Trophoblast cell (in vitro differentiated cells and primary cell): ENCODE measurements at regions not wholly inside any gene's neighbourhood (a gene's known extent, or its start where the extent isn't known, plus 50 kb on each side); places are given as distances from the start of the nearest gene placed in this dataset.
A peak's percentile ranks its signal among the peaks of the same experiment; 100 is the strongest.

Source experiments
- DNase-seq, 2 donors: peaks; one replicate each; pipeline ENCODE4 v3.0.0-alpha.2; 2016
- H2AFZ ChIP-seq: 2 replicates; pipeline ENCODE4 v1.6.1; 2013; ENCODE audit warnings: low read length, moderate library complexity, mild to moderate bottlenecking; ENCODE audit not compliant: insufficient read depth, poor library complexity
- H2AK5ac ChIP-seq: 2 replicates; pipeline ENCODE4 v1.6.1; 2013; ENCODE audit warnings: mild to moderate bottlenecking, low read length
- H2BK120ac ChIP-seq: 2 replicates; pipeline ENCODE4 v1.6.1; 2013; ENCODE audit warnings: low read length, mild to moderate bottlenecking, moderate library complexity; ENCODE audit not compliant: insufficient read depth, poor library complexity
- H2BK12ac ChIP-seq: 2 replicates; pipeline ENCODE4 v1.6.1; 2013; ENCODE audit warnings: mild to moderate bottlenecking, low read length, moderate library complexity
- H2BK5ac ChIP-seq: 2 replicates; pipeline ENCODE4 v1.6.1; 2013; ENCODE audit warnings: low read length, low read depth, moderate library complexity, mild to moderate bottlenecking; ENCODE audit not compliant: poor library complexity
- H3K14ac ChIP-seq: 2 replicates; pipeline ENCODE4 v1.6.1; 2013; ENCODE audit warnings: mild to moderate bottlenecking, low read length
- H3K18ac ChIP-seq: 2 replicates; pipeline ENCODE4 v1.6.1; 2013; ENCODE audit warnings: mild to moderate bottlenecking, low read length
- H3K23ac ChIP-seq: 2 replicates; pipeline ENCODE4 v1.6.1; 2013; ENCODE audit warnings: low read length
- H3K27ac ChIP-seq: 2 replicates; pipeline ENCODE4 v1.5.1; 2013; ENCODE audit warnings: low read depth, mild to moderate bottlenecking, inconsistent platforms, low read length, moderate library complexity
- H3K27me3 ChIP-seq: 2 replicates; pipeline ENCODE4 v1.6.1; 2013; ENCODE audit warnings: inconsistent platforms, mild to moderate bottlenecking, low read length, moderate library complexity; ENCODE audit not compliant: insufficient read depth
- H3K36me3 ChIP-seq, 2 experiments: 1 replicate in 1 of 2; 2 replicates in 1 of 2; pipeline ENCODE4 v1.6.1; 2013; ENCODE audit warnings: low read length in 2 of 2, mild to moderate bottlenecking in 2 of 2, moderate library complexity in 1 of 2; ENCODE audit not compliant: insufficient read depth in 2 of 2, control insufficient read depth in 1 of 2
- H3K4ac ChIP-seq: 2 replicates; pipeline ENCODE4 v1.6.1; 2013; ENCODE audit warnings: low read depth, mild to moderate bottlenecking, low read length, moderate library complexity
- H3K4me1 ChIP-seq, 2 experiments: 1 replicate in 1 of 2; 2 replicates in 1 of 2; pipeline ENCODE4 v1.6.1; 2013; ENCODE audit warnings: low read length in 2 of 2, mild to moderate bottlenecking in 2 of 2, moderate library complexity in 1 of 2; ENCODE audit not compliant: insufficient read depth in 2 of 2, control insufficient read depth in 1 of 2
- H3K4me2 ChIP-seq: 2 replicates; pipeline ENCODE4 v1.6.1; 2013; ENCODE audit warnings: inconsistent platforms, mild to moderate bottlenecking, low read length, moderate library complexity
- H3K4me3 ChIP-seq: 2 replicates; pipeline ENCODE4 v1.5.1; 2013; ENCODE audit warnings: mild to moderate bottlenecking, low read depth, low read length, inconsistent platforms
- H3K79me1 ChIP-seq: one replicate; pipeline ENCODE4 v1.6.1; 2013; ENCODE audit warnings: low read length
- H3K79me2 ChIP-seq: 2 replicates; pipeline ENCODE4 v1.6.1; 2013; ENCODE audit warnings: low read length, mild to moderate bottlenecking; ENCODE audit not compliant: control insufficient read depth, insufficient read depth, poor library complexity
- H3K9ac ChIP-seq: 2 replicates; pipeline ENCODE4 v1.6.1; 2013; ENCODE audit warnings: mild to moderate bottlenecking, low read length
- H3K9me3 ChIP-seq: 2 replicates; pipeline ENCODE4 v1.6.1; 2013; ENCODE audit warnings: low read depth, mild to moderate bottlenecking, control low read depth, inconsistent platforms, low read length; ENCODE audit not compliant: insufficient read depth
- H4K12ac ChIP-seq: 2 replicates; pipeline ENCODE4 v1.6.1; 2013; ENCODE audit warnings: low read depth, mild to moderate bottlenecking, low read length, moderate library complexity
- H4K8ac ChIP-seq: 2 replicates; pipeline ENCODE4 v1.6.1; 2013; ENCODE audit warnings: low read depth, mild to moderate bottlenecking, low read length, moderate library complexity
- H4K91ac ChIP-seq: one replicate; pipeline ENCODE4 v1.6.1; 2013; ENCODE audit warnings: low read depth, mild to moderate bottlenecking, low read length, moderate library complexity
- WGBS: extraction: QIAGEN DNeasy Blood & Tissue Kit; methylation state at CpG from one replicate; pipeline ENCODE4 v1.1.7; 2013; ENCODE audit warnings: missing lambda C conversion rate; ENCODE audit not compliant: insufficient read length, insufficient coverage; ENCODE audit errors: extremely low coverage; 5-methylcytosine and 5-hydroxymethylcytosine counted together

- H3K27me3 ChIP-seq, result no peaks in the 10 kb centered on the region
- H4K91ac ChIP-seq, result no peak overlapping the region
- no CpG with 5 or more reads among the region's 4 CpGs for WGBS
- H2BK5ac ChIP-seq, result no peak overlapping the region
- H3K9ac ChIP-seq, result no peak overlapping the region
- no peak overlapping the region for H3K23ac ChIP-seq
- no peak overlapping the region for H3K27ac ChIP-seq
- no peak overlapping the region for H2AFZ ChIP-seq
- no peak overlapping the region for H4K12ac ChIP-seq
- no peaks in the 10 kb centered on the region for H3K36me3 ChIP-seq
- no peaks in the 10 kb centered on the region for H3K79me2 ChIP-seq
- H3K79me1 ChIP-seq, result no peaks in the 10 kb centered on the region
- H2BK120ac ChIP-seq, result no peak overlapping the region
- no peak overlapping the region for H3K14ac ChIP-seq
- no peaks in the 10 kb centered on the region for H3K9me3 ChIP-seq
- H3K4me1 ChIP-seq, result no peaks in the 10 kb centered on the region
- DNase-seq, result no peak
- no peak overlapping the region for H2AK5ac ChIP-seq
- no peak overlapping the region for H4K8ac ChIP-seq
- no peak overlapping the region for H3K4me3 ChIP-seq
- no peak overlapping the region for H2BK12ac ChIP-seq
- no peak overlapping the region for H3K4ac ChIP-seq
- no peak overlapping the region for H3K18ac ChIP-seq
- no peak overlapping the region for H3K4me2 ChIP-seq
These were observed 186.2 kb upstream of the MTPN start for GRCh38 chr7:136163340-136163801.

- H4K91ac ChIP-seq, result no peak overlapping the region
- H3K4me3 ChIP-seq, result no peak overlapping the region
- H3K23ac ChIP-seq, result no peak overlapping the region
- H2AK5ac ChIP-seq, result no peak overlapping the region
- no peaks in the 10 kb centered on the region for H3K36me3 ChIP-seq
- no CpG with 5 or more reads among the region's 1 CpG for WGBS
- no peak overlapping the region for H4K8ac ChIP-seq
- no peak overlapping the region for H3K27ac ChIP-seq
- no peak overlapping the region for H3K14ac ChIP-seq
- no peak overlapping the region for H4K12ac ChIP-seq
- H3K18ac ChIP-seq, result no peak overlapping the region
- no peak overlapping the region for H2BK12ac ChIP-seq
- H3K79me2 ChIP-seq, result no peaks in the 10 kb centered on the region
- no peaks in the 10 kb centered on the region for H3K79me1 ChIP-seq
- H3K9ac ChIP-seq, result no peak overlapping the region
- no peak overlapping the region for H2AFZ ChIP-seq
- H3K4me1 ChIP-seq, result no peaks in the 10 kb centered on the region
- H3K27me3 ChIP-seq, result no peaks in the 10 kb centered on the region
- no peaks in the 10 kb centered on the region for H3K9me3 ChIP-seq
- H3K4ac ChIP-seq, result no peak overlapping the region
- no peak overlapping the region for H2BK120ac ChIP-seq
- DNase-seq, result no peak
- H2BK5ac ChIP-seq, result no peak overlapping the region
- no peak overlapping the region for H3K4me2 ChIP-seq
These were observed 173.2 kb upstream of the MTPN start for GRCh38 chr7:136150311-136150710.

- WGBS, result no CpG with 5 or more reads among the region's 5 CpGs
- Histone ChIP-seq H3K9me3 (no peaks in the 10 kb centered on the region), H3K36me3 (no peaks in the 10 kb centered on the region), H3K9ac (no peak overlapping the region), H3K27ac (no peak overlapping the region), H3K23ac (no peak overlapping the region), H2BK120ac (no peak overlapping the region), H3K4me2 (no peak overlapping the region), H2BK5ac (no peak overlapping the region), H2AK5ac (no peak overlapping the region), H4K8ac (no peak overlapping the region), H3K79me2 (no peaks in the 10 kb centered on the region), H3K79me1 (no peaks in the 10 kb centered on the region), H2BK12ac (no peak overlapping the region), H2AFZ (no peak overlapping the region), H3K4me3 (no peak overlapping the region), H3K18ac (no peak overlapping the region), H4K91ac (no peak overlapping the region), H3K14ac (no peak overlapping the region), H4K12ac (no peak overlapping the region), H3K27me3 (no peaks in the 10 kb centered on the region), H3K4me1 (no peaks in the 10 kb centered on the region), H3K4ac (no peak overlapping the region)
- DNase-seq, result peak in 1 of 2 donors; percentile 30
These were observed 171.8 kb upstream of the MTPN start for GRCh38 chr7:136148920-136149319.

- WGBS, result no CpG with 5 or more reads among the region's 1 CpG
- Histone ChIP-seq H3K4me2 (no peak overlapping the region), H2BK120ac (no peak overlapping the region), H3K79me1 (no peaks in the 10 kb centered on the region), H3K27me3 (no peaks in the 10 kb centered on the region), H2AK5ac (no peak overlapping the region), H3K4me1 (no peaks in the 10 kb centered on the region), H3K79me2 (no peaks in the 10 kb centered on the region), H3K27ac (no peak overlapping the region), H2BK5ac (no peak overlapping the region), H3K18ac (no peak overlapping the region), H4K91ac (no peak overlapping the region), H2BK12ac (no peak overlapping the region), H3K9ac (no peak overlapping the region), H2AFZ (no peak overlapping the region), H3K9me3 (no peaks in the 10 kb centered on the region), H3K4me3 (no peak overlapping the region), H3K14ac (no peak overlapping the region), H4K12ac (no peak overlapping the region), H3K36me3 (no peaks in the 10 kb centered on the region), H3K4ac (no peak overlapping the region), H4K8ac (no peak overlapping the region), H3K23ac (no peak overlapping the region)
- no peak for DNase-seq
These were observed 169.8 kb upstream of the MTPN start for GRCh38 chr7:136146925-136147324.
